ENCODE measurements at regions not wholly inside any gene's neighbourhood (a gene's known extent, or its start where the extent isn't known, plus 50 kb on each side); places are given as distances from the start of the nearest gene placed in this dataset.

DNA sequence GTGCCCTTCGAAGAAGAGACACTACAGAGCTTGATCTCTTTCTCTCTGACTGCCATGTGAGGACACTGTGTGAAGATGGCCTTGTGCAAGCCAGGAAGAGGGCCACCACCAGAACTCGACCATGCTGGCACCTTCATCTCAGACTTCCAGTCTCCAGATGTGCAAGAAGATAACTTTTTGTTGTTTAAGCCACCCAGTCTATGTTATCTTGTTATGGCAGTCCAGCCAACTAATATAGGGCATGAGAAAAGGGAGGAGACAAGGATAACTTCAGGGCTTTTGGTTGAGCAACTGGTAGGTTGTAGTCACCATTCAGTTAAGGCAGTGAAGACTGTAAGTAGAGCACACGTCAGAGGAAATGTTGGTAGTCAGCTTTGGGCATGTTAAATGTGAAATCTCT, 515.5 kb downstream of the CSNK1G3 start:
- no peak for TF ChIP-seq RAD21 (IDR thresholded peaks at IDR 0.05)
- TF ChIP-seq, protein P1, sequence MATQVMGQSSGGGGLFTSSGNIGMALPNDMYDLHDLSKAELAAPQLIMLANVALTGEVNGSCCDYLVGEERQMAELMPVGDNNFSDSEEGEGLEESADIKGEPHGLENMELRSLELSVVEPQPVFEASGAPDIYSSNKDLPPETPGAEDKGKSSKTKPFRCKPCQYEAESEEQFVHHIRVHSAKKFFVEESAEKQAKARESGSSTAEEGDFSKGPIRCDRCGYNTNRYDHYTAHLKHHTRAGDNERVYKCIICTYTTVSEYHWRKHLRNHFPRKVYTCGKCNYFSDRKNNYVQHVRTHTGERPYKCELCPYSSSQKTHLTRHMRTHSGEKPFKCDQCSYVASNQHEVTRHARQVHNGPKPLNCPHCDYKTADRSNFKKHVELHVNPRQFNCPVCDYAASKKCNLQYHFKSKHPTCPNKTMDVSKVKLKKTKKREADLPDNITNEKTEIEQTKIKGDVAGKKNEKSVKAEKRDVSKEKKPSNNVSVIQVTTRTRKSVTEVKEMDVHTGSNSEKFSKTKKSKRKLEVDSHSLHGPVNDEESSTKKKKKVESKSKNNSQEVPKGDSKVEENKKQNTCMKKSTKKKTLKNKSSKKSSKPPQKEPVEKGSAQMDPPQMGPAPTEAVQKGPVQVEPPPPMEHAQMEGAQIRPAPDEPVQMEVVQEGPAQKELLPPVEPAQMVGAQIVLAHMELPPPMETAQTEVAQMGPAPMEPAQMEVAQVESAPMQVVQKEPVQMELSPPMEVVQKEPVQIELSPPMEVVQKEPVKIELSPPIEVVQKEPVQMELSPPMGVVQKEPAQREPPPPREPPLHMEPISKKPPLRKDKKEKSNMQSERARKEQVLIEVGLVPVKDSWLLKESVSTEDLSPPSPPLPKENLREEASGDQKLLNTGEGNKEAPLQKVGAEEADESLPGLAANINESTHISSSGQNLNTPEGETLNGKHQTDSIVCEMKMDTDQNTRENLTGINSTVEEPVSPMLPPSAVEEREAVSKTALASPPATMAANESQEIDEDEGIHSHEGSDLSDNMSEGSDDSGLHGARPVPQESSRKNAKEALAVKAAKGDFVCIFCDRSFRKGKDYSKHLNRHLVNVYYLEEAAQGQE (IDR thresholded peaks at IDR 0.05), result no peak
- TF ChIP-seq JUND (IDR thresholded peaks at IDR 0.05), result no peak
- no peak for TF ChIP-seq FOXA1 (IDR thresholded peaks at IDR 0.05)
- TF ChIP-seq, protein P2, sequence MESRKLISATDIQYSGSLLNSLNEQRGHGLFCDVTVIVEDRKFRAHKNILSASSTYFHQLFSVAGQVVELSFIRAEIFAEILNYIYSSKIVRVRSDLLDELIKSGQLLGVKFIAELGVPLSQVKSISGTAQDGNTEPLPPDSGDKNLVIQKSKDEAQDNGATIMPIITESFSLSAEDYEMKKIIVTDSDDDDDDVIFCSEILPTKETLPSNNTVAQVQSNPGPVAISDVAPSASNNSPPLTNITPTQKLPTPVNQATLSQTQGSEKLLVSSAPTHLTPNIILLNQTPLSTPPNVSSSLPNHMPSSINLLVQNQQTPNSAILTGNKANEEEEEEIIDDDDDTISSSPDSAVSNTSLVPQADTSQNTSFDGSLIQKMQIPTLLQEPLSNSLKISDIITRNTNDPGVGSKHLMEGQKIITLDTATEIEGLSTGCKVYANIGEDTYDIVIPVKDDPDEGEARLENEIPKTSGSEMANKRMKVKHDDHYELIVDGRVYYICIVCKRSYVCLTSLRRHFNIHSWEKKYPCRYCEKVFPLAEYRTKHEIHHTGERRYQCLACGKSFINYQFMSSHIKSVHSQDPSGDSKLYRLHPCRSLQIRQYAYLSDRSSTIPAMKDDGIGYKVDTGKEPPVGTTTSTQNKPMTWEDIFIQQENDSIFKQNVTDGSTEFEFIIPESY (IDR thresholded peaks at IDR 0.05), result no peak
- TF ChIP-seq, protein P3, sequence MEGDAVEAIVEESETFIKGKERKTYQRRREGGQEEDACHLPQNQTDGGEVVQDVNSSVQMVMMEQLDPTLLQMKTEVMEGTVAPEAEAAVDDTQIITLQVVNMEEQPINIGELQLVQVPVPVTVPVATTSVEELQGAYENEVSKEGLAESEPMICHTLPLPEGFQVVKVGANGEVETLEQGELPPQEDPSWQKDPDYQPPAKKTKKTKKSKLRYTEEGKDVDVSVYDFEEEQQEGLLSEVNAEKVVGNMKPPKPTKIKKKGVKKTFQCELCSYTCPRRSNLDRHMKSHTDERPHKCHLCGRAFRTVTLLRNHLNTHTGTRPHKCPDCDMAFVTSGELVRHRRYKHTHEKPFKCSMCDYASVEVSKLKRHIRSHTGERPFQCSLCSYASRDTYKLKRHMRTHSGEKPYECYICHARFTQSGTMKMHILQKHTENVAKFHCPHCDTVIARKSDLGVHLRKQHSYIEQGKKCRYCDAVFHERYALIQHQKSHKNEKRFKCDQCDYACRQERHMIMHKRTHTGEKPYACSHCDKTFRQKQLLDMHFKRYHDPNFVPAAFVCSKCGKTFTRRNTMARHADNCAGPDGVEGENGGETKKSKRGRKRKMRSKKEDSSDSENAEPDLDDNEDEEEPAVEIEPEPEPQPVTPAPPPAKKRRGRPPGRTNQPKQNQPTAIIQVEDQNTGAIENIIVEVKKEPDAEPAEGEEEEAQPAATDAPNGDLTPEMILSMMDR (IDR thresholded peaks at IDR 0.05; ENCODE audit: low read depth, low read length, missing input control), result no peak
- TF ChIP-seq GABPA (IDR thresholded peaks at IDR 0.05 in 1 of 2, conservative IDR thresholded peaks at IDR 0.05 in 1 of 2), result no peak
- TF ChIP-seq TAF1 (conservative IDR thresholded peaks at IDR 0.05), result no peak
- no peak for TF ChIP-seq SP1 (IDR thresholded peaks at IDR 0.05)
- 78% methylated on average over 3 of the region's 3 CpGs for WGBS
- no peaks in the 10 kb centered on the region for H3K36me3 ChIP-seq (ENCODE audit: control insufficient read depth in 4 of 4, insufficient read depth in 3 of 4, low read depth in 1 of 4, low read length in 3 of 4)

DNA sequence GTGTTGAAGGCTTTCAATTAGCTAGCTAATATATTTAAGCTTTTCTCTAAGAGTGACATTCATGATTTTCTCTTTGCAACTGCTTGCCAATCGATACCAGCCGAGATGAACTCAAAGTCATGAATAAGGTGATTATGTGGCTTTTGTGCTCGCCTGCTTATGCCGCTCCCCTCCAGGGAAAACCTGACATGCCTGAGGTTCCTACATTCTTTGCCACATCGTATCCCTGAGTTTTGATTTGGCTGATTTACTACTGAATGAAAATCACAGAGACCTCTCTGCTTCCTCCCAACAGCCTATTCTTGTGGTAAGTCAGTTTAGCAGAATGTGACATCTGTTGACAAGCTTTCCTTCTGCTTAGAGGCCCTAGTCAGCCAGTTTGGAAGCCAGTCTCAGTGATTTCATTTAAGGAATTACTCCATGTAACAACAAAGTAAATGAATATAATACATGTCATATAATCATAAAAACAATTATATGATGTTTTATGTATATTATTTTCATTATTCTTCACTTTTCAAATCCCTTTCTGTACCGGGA, 513.4 kb downstream of the CSNK1G3 start:
- TF ChIP-seq, protein P4, sequence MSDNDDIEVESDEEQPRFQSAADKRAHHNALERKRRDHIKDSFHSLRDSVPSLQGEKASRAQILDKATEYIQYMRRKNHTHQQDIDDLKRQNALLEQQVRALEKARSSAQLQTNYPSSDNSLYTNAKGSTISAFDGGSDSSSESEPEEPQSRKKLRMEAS (IDR thresholded peaks at IDR 0.05), result no peak
- TF ChIP-seq RXRA (IDR thresholded peaks at IDR 0.05) (no peak), FOXA1 (IDR thresholded peaks at IDR 0.05) (no peak)
- TF ChIP-seq, protein P5, sequence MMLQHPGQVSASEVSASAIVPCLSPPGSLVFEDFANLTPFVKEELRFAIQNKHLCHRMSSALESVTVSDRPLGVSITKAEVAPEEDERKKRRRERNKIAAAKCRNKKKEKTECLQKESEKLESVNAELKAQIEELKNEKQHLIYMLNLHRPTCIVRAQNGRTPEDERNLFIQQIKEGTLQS (IDR thresholded peaks at IDR 0.05), result no peak
- TF ChIP-seq, protein P1 (IDR thresholded peaks at IDR 0.05), result no peak
- 80% methylated on average over 6 of the region's 6 CpGs for whole genome bisulfite sequencing

More for the DNA sequence above, 515.5 kb downstream of the CSNK1G3 start:
- H3K4me3 ChIP-seq (ENCODE audit: low read depth in 1 of 3, low read length in 3 of 3), result no peak overlapping the region
- no peak for DNase-seq (ENCODE audit: low spot score)
- no peak overlapping the region for H3K27ac ChIP-seq (ENCODE audit: low read depth in 1 of 2, low read length in 2 of 2)
- H3K4me1 ChIP-seq (ENCODE audit: control insufficient read depth in 4 of 4, insufficient read depth in 4 of 4, low read length in 3 of 4), result no peaks in the 10 kb centered on the region
- no peak overlapping the region for H3K9ac ChIP-seq (ENCODE audit: low read depth in 1 of 2, low read length in 2 of 2)
- no peaks in the 10 kb centered on the region for H3K9me3 ChIP-seq (ENCODE audit: control insufficient read depth in 4 of 4, low read length in 3 of 4)
- peaks cover 0 to 3% (median 0%) of the 10 kb centered on the region in 4 donors for H3K27me3 ChIP-seq (ENCODE audit: control insufficient read depth in 4 of 4, insufficient read depth in 4 of 4, low read length in 3 of 4)

More for the DNA sequence above, 513.4 kb downstream of the CSNK1G3 start:
- H3K27me3 ChIP-seq (ENCODE audit: control insufficient read depth in 4 of 4, insufficient read depth in 4 of 4, low read length in 3 of 4), result peaks cover 0 to 3% (median 0%) of the 10 kb centered on the region in 4 donors
- H3K4me1 ChIP-seq (ENCODE audit: control insufficient read depth in 4 of 4, insufficient read depth in 4 of 4, low read length in 3 of 4), result no peaks in the 10 kb centered on the region
- H3K27ac ChIP-seq (ENCODE audit: low read depth in 1 of 2, low read length in 2 of 2), result no peak overlapping the region
- H3K9me3 ChIP-seq (ENCODE audit: control insufficient read depth in 4 of 4, low read length in 3 of 4), result no peaks in the 10 kb centered on the region
- DNase-seq (ENCODE audit: low spot score), result no peak
- no peak overlapping the region for H3K4me3 ChIP-seq (ENCODE audit: low read depth in 1 of 3, low read length in 3 of 3)
- no peaks in the 10 kb centered on the region for H3K36me3 ChIP-seq (ENCODE audit: control insufficient read depth in 4 of 4, insufficient read depth in 3 of 4, low read depth in 1 of 4, low read length in 3 of 4)
- H3K9ac ChIP-seq (ENCODE audit: low read depth in 1 of 2, low read length in 2 of 2), result no peak overlapping the region
